Fibroblast of skin of abdomen (primary cell): ENCODE measurements at regions not wholly inside any gene's neighbourhood (a gene's known extent, or its start where the extent isn't known, plus 50 kb on each side); places are given as distances from the start of the nearest gene placed in this dataset.
"Not testable (repeated sequence)": the region's sequence is repeated elsewhere in the genome, so short reads cannot be mapped to it uniquely, and the experiment has no call there.

Source experiments
- DNase-seq: peaks from one replicate; pipeline ENCODE4 v3.0.0-alpha.2; 2013

DNA sequence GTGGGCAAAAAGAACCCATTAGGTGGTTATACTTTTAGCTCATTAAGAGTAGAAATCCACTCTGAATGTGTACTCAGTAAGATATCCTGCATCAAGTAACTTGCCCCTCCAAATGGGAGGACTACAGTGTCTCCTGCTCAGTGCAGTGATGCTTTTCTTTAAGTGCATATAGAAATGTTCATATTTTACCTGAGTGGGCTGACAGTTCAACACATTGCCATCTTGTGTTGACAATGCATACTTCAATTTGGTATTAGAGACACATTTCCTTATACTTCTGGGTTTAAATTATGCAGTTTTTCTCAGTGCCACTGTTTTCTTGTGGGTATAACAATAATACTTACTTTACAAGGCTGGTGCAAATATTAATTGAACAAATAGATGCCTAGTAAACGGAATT, 318.6 kb upstream of the TMPRSS15 start:
- DNase-seq: no peak

- no peak for DNase-seq
Observed at GRCh38 chr21:18723171-18723570, 319.6 kb upstream of the TMPRSS15 start.

DNA sequence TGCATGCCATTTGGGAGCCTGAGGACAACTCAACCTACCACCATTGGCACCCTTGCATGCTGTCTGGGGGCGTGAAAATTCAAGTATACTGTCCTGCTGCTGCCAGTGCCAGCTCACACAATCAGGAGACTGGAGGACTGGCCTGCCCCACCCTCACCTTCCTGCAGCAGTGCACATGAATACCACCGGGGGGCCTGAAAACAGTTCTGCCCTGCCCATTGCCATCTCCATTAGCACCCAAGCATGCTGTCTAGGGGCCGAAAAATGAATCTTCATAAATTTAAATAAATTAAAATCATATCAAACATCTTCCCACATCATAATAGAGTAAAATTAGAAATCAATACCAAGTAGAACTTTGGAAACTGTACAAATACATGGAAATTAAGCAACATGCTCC, 322.1 kb upstream of the TMPRSS15 start:
- DNase-seq: no peak

DNA sequence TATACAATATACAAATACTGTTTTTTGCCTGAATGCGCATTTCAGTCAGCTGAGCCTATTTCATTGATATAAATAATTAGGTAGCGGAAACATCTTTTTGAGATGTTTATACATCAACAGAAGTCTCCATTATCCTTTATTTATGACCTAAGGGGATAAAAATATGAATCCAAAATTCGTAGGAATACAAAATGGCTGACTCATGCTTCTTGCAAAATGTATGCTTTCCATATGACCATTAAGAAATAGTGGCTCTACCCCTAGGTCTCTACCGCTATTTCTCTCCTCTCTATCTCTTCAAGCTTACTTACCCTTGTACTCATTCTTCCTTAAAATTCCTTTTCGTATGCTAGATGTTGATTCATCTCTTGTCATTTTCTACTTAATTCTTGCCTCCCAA, 338.4 kb upstream of the TMPRSS15 start:
- no peak for DNase-seq

DNA sequence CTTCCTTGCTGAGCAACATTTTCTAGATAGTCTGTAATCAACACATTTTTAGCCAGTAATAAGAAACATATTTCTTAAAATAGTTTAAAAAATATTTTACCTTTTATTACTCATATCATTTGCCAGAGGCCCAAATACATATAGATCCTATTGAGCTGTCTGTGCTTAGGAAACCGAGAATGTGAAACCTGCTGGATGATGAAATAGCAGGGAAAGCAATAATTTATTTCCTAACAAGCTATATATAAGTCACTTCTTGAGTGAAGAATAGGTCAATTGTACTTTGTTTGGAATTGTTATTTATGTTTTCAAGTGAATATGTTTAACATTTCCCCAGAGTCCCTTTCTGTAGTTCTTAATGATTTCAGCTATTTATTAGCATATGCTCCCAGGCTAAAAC, 339.9 kb upstream of the TMPRSS15 start:
- DNase-seq: peak; percentile 43

- DNase-seq: no peak
Observed at GRCh38 chr21:18744840-18745239, 341.3 kb upstream of the TMPRSS15 start.

DNA sequence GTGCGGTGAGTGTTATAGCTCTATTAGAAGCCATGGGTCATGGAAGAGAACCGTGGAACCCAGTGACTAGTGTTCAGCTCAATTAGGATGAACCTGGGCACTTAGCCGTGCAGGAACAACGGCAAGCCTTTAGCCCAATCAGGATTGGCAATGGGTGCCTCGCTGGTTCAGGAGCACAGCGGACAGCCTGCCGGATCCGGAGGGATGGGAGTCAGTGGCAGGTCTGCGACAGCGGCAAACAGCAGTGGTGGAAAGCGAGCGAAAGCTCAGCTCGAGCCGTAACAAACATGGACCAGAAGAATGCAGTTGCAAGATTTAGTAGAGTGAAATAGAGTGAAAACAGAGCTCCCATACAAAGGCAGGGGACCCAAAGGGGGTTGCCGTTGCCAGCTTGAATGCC, 349.3 kb upstream of the TMPRSS15 start:
- not testable (repeated sequence) for DNase-seq

- DNase-seq: not testable (repeated sequence)
Observed at GRCh38 chr21:18756272-18756671, 352.7 kb upstream of the TMPRSS15 start.

- no peak for DNase-seq
Observed at GRCh38 chr21:18759267-18759666, 355.7 kb upstream of the TMPRSS15 start.

GRCh38 chr21:18759751-18760161, 356.2 kb upstream of the TMPRSS15 start:
- DNase-seq: no peak

DNA sequence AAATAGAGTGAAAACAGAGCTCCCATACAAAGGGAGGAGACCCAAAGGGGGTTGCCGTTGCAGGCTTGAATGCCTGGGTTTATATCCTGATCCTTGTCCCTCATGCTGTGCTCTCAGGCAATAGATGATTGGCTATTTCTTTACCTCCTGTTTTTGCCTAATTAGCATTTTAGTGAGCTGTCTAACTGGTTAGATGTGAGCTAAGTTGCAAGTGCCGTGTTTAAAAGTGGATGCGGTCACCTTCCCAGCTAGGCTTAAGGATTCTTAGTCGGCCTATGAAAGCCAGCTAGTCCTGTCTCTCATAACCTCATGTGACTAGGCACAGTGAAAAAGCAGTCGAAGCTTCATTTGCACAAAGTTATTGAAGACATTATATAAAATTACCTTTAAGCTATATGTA, 356.7 kb upstream of the TMPRSS15 start:
- DNase-seq: no peak

GRCh38 chr21:18764720-18765119, 361.1 kb upstream of the TMPRSS15 start:
- no peak for DNase-seq

GRCh38 chr21:18769599-18769998, 366.0 kb upstream of the TMPRSS15 start:
- no peak for DNase-seq

DNA sequence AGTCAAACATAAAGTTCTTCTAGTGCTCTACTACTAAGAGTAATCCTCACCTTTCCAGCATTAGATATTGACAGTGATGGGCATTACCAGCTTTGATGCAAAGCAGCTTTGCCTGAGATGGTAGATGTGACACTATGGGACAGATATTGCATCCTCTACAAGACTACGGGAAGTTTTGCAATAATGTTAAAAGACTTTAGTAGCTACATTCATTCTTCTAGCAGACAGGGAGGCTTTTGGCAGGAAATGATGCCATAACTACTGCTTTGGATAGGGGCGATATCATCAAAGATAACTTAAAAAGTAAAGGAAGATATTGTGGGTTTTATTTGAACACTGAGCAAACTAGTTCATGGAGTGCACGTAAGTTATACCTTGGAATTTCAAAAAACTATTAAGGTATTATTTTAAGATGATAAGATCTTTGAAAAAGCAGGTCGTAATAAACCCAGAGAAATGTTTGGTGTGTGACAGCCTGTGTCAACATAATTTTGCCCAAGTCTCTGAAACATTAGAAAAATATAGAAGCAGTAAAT, 368.3 kb upstream of the TMPRSS15 start:
- DNase-seq: no peak

DNA sequence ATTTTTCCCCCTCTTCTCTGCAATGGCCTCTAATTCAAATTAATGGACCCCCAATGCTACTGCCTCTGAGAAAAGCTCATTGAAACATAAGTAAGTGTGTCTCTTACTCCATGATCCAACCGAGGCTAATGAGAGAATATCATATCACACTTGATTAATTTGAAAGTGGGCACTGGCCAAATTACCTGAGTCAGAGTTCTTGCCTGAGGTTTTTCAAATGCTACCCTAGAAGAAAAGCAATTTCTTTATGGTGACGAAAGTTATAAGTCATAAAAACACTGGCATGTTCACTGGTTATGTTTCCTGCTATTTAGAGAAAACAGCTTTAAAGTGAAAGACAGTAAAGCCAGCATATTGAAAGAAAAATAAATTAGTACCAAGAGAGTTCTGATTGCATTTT, 368.8 kb upstream of the TMPRSS15 start:
- peak; percentile 21 for DNase-seq

- DNase-seq: no peak
Observed at GRCh38 chr21:18772897-18773296, 369.3 kb upstream of the TMPRSS15 start.

DNA sequence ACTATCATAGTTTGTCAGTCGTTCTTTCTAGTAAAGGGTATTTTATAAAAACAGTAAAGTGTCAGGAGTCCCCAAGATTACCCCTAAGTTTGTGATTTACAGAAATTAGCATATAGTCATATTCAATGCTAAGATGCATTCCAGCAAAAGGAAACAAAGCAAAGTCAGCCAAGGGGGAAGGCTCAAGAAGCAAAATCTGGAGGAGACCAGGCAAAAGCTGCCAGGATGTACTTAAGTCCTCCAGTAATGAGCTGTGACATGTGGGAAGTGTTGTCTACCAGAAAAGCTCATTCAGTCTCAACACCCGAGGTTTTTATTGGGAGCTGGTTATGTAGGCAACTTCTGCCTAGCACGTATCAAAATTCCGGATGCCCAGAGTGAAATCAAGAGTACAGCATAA, 373.4 kb upstream of the TMPRSS15 start:
- no peak for DNase-seq

GRCh38 chr21:18782721-18783120, 379.1 kb upstream of the TMPRSS15 start:
- no peak for DNase-seq

GRCh38 chr21:18801468-18801867, 397.9 kb upstream of the TMPRSS15 start:
- DNase-seq: no peak

DNA sequence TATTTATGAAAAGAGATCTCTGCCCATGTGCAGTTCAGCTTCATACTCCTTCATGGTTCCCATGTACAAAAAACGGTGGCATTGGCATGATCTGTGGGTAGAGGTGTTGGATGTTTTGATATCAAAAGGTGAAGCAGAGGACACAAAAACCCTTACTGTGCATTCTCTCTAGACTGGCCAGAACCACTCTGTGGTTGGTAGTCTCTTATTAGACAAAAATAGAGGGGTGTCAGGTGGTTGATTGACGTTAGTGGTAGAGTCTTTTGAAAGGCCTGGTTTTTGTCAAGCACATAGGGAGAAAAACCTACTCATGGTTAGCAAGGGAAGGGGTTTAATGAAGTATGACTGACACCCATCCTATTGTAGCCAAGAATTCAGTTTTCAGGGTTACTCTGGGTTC, 400.0 kb upstream of the TMPRSS15 start:
- DNase-seq: no peak

GRCh38 chr21:18810136-18810535, 406.6 kb upstream of the TMPRSS15 start:
- DNase-seq: no peak

- DNase-seq: no peak
Observed at GRCh38 chr21:18812308-18812707, 408.7 kb upstream of the TMPRSS15 start.

GRCh38 chr21:18819507-18819906, 415.9 kb upstream of the TMPRSS15 start:
- DNase-seq: no peak

DNA sequence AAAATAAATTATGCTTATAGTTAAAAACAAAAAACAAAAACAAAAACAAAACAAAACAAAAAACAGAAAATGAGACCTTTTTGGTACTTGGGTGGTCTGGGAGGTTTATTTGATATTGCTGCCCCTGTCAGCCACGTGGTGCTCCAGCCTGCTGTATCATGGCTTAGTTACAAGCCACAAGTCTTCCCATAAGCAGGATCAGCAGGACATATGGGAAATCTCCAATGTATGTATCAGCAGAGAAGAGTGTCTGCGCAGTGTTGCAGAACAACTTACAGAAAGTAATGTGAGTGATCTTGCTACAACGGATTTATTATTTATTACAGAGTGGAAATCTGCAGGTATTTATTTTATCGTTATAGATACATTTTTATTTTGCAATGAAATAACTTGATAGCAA, 423.0 kb upstream of the TMPRSS15 start:
- no peak for DNase-seq

- no peak for DNase-seq
Observed at GRCh38 chr21:18831942-18832676, 428.5 kb upstream of the TMPRSS15 start.
